BLaER1 treated with 17β-estradiol and CSF1 and Interleukin-3, amounts not matched to agents 10 nM and 100 nM (cell line): ENCODE measurements at regions not wholly inside any gene's neighbourhood (a gene's known extent, or its start where the extent isn't known, plus 50 kb on each side); places are given as distances from the start of the nearest gene placed in this dataset.
"Not testable (repeated sequence)": the region's sequence is repeated elsewhere in the genome, so short reads cannot be mapped to it uniquely, and the experiment has no call there.

Experiments
- H3K27ac ChIP-seq, 11 experiments: shearing (Covaris generic); formaldehyde crosslinking; 2 replicates each; pipeline ENCODE4 v1.8.1; 2022
- H3K27me3 ChIP-seq, 11 experiments: shearing (Covaris generic); formaldehyde crosslinking; 2 replicates each; pipeline ENCODE4 v1.8.1; 2022
- H3K36me3 ChIP-seq, 11 experiments: shearing (Covaris generic); formaldehyde crosslinking; 2 replicates each; pipeline ENCODE4 v1.8.1; 2022
- H3K4me1 ChIP-seq, 10 experiments: shearing (Covaris generic); formaldehyde crosslinking; 2 replicates each; pipeline ENCODE4 v1.8.1; 2022
- H3K4me2 ChIP-seq, 11 experiments: shearing (Covaris generic); formaldehyde crosslinking; 2 replicates each; pipeline ENCODE4 v1.8.1; 2022
- H3K4me3 ChIP-seq, 10 experiments: shearing (Covaris generic); formaldehyde crosslinking; 2 replicates each; pipeline ENCODE4 v1.8.1; 2022
- H3K9ac ChIP-seq, 11 experiments: shearing (Covaris generic); formaldehyde crosslinking; 2 replicates each; pipeline ENCODE4 v1.8.1; 2022
- H3K9me3 ChIP-seq, 11 experiments: shearing (Covaris generic); formaldehyde crosslinking; replicated peaks in 1 of 11; 2 replicates each; pipeline ENCODE4 v1.8.1; 2022
- H4K20me1 ChIP-seq, 11 experiments: shearing (Covaris generic); formaldehyde crosslinking; 2 replicates each; pipeline ENCODE4 v1.8.1; 2022
- Cebpa-rat ChIP-seq, 11 experiments: shearing (Covaris generic); IDR thresholded peaks; 2 replicates each; pipeline ENCODE4 v1.8.1; 2022

DNA sequence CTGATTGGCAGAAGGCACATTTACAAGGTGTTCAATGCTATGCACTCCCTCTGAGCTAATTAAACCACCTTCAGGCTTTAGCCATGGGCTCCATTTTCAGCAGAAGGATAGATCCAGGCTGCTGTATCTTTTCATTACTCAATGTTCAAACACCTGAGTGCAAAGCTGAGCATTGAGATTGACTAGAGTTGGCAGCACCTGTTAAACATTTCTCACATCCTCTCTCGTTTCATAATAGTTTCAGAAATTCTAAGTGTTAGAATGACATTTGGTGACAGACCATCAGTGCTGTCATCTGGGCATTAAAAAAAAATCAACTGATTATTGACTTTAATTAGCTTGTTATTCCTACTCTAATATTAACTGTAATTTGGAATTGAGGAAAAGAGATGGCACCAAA is 187.1 kb upstream of the SEMA3E start:
- H3K27ac ChIP-seq: no peak overlapping the region
- H4K20me1 ChIP-seq: no peaks in the 10 kb centered on the region
- H3K36me3 ChIP-seq: no peaks in the 10 kb centered on the region
- no peak overlapping the region for H3K4me3 ChIP-seq
- no peak for TF ChIP-seq Cebpa-rat (IDR thresholded peaks at IDR 0.05)
- H3K27me3 ChIP-seq: no peaks in the 10 kb centered on the region
- H3K4me2 ChIP-seq: no peak overlapping the region
- H3K9ac ChIP-seq: no peak overlapping the region
- H3K9me3 ChIP-seq: no peaks in the 10 kb centered on the region
- no peaks in the 10 kb centered on the region for H3K4me1 ChIP-seq

DNA sequence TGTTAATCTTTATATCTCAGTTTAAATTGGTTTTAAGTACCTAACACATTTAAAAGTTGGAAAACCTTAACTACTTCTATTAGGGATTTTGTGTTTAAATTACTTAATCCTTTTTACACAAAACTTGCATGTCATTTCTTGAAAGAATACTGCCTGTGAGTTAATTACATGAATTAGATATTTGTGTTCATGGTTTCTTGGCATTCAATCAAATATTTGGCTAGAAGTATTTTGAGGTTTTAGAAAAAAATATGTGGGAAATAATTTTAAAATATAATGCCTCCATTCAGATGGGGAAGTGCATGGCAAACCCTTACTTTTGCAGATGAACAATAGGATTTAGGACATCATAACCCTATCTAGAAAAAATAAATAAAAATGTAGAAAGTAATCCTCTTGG is 186.5 kb upstream of the SEMA3E start:
- H4K20me1 ChIP-seq: no peaks in the 10 kb centered on the region
- H3K27me3 ChIP-seq: no peaks in the 10 kb centered on the region
- H3K36me3 ChIP-seq: no peaks in the 10 kb centered on the region
- no peaks in the 10 kb centered on the region for H3K9me3 ChIP-seq
- H3K4me2 ChIP-seq: no peak overlapping the region
- no peaks in the 10 kb centered on the region for H3K4me1 ChIP-seq
- H3K9ac ChIP-seq: no peak overlapping the region
- no peak for TF ChIP-seq Cebpa-rat (IDR thresholded peaks at IDR 0.05)
- H3K4me3 ChIP-seq: no peak overlapping the region
- H3K27ac ChIP-seq: no peak overlapping the region

DNA sequence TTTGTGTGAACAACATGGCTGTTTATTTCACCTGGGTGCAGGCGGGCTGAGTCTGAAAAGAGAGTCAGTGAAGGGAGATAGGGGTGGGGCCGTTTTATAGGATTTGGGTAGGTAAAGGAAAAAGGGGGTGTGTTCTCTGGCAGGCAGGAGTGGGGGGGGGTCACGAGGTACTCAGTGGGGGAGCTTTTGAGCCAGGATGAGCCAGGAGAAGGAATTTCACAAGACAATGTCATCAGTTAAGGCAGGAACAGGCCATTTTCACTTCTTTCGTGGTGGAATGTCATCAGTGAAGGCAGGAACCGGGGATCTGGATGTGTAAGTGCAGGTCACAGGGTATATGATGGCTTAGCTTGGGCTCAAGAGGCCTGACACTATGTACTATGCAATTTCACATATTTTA is 184.8 kb upstream of the SEMA3E start:
- not testable (repeated sequence) for H4K20me1 ChIP-seq, H3K36me3 ChIP-seq, H3K9me3 ChIP-seq, H3K27me3 ChIP-seq, H3K4me1 ChIP-seq, H3K9ac ChIP-seq, H3K27ac ChIP-seq, H3K4me3 ChIP-seq, H3K4me2 ChIP-seq

DNA sequence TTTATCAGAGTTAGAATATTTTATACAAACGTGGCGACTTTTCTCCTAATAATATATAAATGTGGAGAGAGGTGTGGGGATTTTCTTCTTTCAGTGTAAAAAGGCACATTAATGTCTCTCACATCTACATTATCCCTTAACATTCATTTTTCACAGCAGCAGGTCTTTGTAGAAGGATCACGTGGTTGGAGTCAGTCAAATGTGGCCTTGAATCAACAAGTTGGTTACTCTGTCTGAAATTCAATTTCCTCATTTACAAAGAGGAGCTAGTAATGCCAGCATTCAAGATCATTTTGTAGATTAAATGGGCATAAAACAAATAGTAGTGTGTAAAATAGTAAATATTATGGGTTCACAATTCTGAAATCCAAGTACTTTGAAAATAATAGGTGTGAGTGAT is 183.1 kb upstream of the SEMA3E start:
- no peak overlapping the region for H3K4me3 ChIP-seq
- no peak overlapping the region for H3K4me2 ChIP-seq
- TF ChIP-seq Cebpa-rat (IDR thresholded peaks at IDR 0.05): no peak

DNA sequence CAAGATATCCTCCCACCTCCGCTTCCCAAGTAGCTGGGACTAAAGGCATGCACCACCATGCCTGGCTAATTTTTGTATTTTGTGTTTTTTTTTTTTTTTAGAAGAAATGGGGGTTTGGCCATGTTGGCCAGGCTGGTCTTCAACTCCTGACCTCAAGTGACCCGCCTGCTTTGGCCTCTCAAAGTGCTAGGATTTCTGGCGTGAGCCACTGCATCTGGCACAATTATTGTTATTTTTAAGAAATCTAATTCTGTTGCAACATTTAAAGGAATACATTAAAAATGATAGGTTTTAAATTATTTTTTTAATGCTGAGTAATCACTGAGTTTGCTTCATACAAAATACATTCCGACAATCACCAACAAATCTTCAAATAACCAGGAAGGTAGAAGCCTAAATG is 178.1 kb upstream of the SEMA3E start:
- Histone ChIP-seq H3K9ac (no peak overlapping the region), H3K36me3 (no peaks in the 10 kb centered on the region), H4K20me1 (no peaks in the 10 kb centered on the region), H3K4me2 (no peak overlapping the region), H3K4me3 (no peak overlapping the region), H3K9me3 (no peaks in the 10 kb centered on the region), H3K27ac (no peak overlapping the region), H3K27me3 (no peaks in the 10 kb centered on the region), H3K4me1 (no peaks in the 10 kb centered on the region)
- TF ChIP-seq Cebpa-rat (IDR thresholded peaks at IDR 0.05): no peak

More for the DNA sequence above, 183.1 kb upstream of the SEMA3E start:
- H4K20me1 ChIP-seq: no peaks in the 10 kb centered on the region
- H3K27me3 ChIP-seq: no peaks in the 10 kb centered on the region
- no peaks in the 10 kb centered on the region for H3K4me1 ChIP-seq
- no peak overlapping the region for H3K9ac ChIP-seq
- no peaks in the 10 kb centered on the region for H3K9me3 ChIP-seq
- H3K27ac ChIP-seq: no peak overlapping the region
- H3K36me3 ChIP-seq: no peaks in the 10 kb centered on the region

DNA sequence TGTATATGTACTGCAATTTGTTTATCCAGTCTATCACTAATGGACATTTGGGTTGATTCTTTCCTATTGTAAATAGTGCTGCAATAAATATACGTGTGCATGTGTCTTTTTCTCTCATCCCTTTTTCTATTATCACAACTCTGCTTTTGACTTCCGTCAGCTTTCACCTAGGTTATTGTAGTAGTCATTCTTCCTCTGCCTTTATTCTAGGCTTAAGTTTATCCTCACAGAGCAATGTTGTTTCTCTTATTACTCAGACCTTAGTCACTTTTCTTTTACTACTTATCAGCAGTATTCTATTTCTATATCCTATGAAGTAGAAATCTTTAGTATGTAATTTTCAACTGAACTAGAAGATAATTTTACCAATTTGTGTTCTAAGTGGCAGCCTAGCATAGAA is 175.3 kb upstream of the SEMA3E start:
- no peaks in the 10 kb centered on the region for H3K36me3 ChIP-seq
- H4K20me1 ChIP-seq: no peaks in the 10 kb centered on the region
- no peak overlapping the region for H3K4me3 ChIP-seq
- no peak overlapping the region for H3K9ac ChIP-seq
- no peaks in the 10 kb centered on the region for H3K4me1 ChIP-seq
- H3K27ac ChIP-seq: no peak overlapping the region
- H3K4me2 ChIP-seq: no peak overlapping the region
- H3K27me3 ChIP-seq: no peaks in the 10 kb centered on the region
- no peaks in the 10 kb centered on the region for H3K9me3 ChIP-seq
- TF ChIP-seq Cebpa-rat (IDR thresholded peaks at IDR 0.05): no peak

DNA sequence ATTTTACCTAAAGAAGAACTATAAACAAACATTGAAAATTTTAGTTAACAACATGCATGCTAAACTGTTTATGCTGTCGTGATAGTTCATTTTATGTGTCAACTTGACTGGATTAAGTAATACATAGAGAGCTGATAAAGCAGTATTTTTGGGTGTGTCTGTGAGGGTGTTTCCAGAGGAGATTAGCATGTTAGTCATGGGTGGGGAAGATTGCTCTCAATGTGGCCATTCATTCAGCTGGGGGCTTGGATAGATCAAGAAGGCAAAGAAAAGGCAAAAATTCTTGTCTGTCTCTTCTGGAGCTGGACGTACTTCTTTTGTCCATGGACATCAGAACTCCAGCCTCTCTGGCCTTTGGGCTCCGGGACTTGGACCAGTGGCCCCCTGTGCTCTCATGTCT is 172.9 kb upstream of the SEMA3E start:
- no peak overlapping the region for H3K4me3 ChIP-seq
- no peaks in the 10 kb centered on the region for H4K20me1 ChIP-seq
- H3K9me3 ChIP-seq: no peaks in the 10 kb centered on the region
- TF ChIP-seq Cebpa-rat (IDR thresholded peaks at IDR 0.05): no peak
- no peak overlapping the region for H3K9ac ChIP-seq
- no peaks in the 10 kb centered on the region for H3K27me3 ChIP-seq
- H3K36me3 ChIP-seq: no peaks in the 10 kb centered on the region
- no peaks in the 10 kb centered on the region for H3K4me1 ChIP-seq
- no peak overlapping the region for H3K27ac ChIP-seq
- no peak overlapping the region for H3K4me2 ChIP-seq

DNA sequence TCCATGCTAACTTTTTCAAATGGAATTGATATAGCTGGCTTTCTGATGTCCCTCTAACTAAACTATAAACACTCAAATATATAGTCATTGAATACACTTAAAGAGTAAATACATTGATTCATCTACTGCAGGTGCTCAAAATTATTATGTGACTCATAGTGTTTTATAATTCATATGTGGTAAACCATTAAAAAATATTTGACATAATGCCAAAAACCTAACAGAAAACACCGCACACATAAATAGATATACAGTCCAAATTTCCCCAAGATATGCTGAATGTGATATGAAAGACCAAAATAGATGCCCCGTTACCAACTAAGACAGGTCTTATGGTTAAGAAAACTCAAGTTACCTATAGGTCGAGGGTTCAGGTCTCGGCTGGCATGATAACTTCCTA is 171.7 kb upstream of the SEMA3E start:
- Histone ChIP-seq H3K36me3 (no peaks in the 10 kb centered on the region), H3K4me2 (no peak overlapping the region), H4K20me1 (no peaks in the 10 kb centered on the region), H3K27me3 (no peaks in the 10 kb centered on the region), H3K4me1 (no peaks in the 10 kb centered on the region), H3K4me3 (no peak overlapping the region), H3K9ac (no peak overlapping the region), H3K27ac (no peak overlapping the region), H3K9me3 (no peaks in the 10 kb centered on the region)
- TF ChIP-seq Cebpa-rat (IDR thresholded peaks at IDR 0.05): no peak

DNA sequence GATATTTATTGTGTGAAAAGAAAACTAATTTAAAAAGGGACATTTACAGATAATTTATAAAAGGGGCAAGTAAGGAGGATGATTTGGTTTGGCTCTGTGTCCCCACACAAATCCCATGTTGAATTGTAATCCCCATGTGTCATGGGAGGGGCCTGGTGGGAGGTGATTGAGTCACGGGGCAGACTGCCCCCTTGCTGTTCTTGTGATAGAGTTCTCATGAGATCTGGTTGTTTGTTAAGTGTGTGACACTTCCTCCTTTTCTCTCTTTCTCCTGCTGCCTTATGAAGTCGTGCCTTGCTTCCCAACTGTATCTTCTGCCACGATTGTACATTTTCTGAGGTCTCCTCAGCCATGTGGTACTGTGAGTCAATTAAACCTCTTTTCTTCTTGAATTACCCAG is 171.0 kb upstream of the SEMA3E start:
- H3K27me3 ChIP-seq: no peaks in the 10 kb centered on the region
- H4K20me1 ChIP-seq: no peaks in the 10 kb centered on the region
- no peaks in the 10 kb centered on the region for H3K4me1 ChIP-seq
- TF ChIP-seq Cebpa-rat (IDR thresholded peaks at IDR 0.05): no peak
- H3K36me3 ChIP-seq: no peaks in the 10 kb centered on the region
- H3K4me2 ChIP-seq: no peak overlapping the region
- H3K9ac ChIP-seq: no peak overlapping the region
- H3K27ac ChIP-seq: no peak overlapping the region
- H3K4me3 ChIP-seq: no peak overlapping the region
- H3K9me3 ChIP-seq: no peaks in the 10 kb centered on the region

DNA sequence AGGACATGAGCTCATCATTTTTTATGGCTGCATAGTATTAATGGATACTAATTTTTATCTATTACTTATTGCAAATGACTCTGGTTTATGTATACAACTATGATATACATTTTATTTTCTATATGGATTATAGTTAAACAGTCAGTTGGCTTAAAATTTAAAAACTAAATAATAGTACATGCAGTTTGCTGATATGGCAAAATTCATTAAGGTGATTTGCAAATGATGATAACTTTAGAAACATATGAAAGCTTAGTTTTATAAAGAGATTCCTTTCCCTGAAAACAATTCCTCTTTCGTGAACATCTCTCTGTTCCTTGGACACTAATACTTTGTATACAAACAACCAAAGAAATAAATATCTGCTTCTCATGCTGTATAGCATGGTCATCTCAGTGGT is 165.5 kb upstream of the SEMA3E start:
- H3K9me3 ChIP-seq: peaks cover 0 to 7% (median 0%) of the 10 kb centered on the region in 11 experiments; a peak in 2 of 22 replicates
- H3K27ac ChIP-seq: no peak overlapping the region
- H3K36me3 ChIP-seq: no peaks in the 10 kb centered on the region
- H3K9ac ChIP-seq: no peak overlapping the region
- no peaks in the 10 kb centered on the region for H4K20me1 ChIP-seq
- H3K4me2 ChIP-seq: no peak overlapping the region
- no peak for TF ChIP-seq Cebpa-rat (IDR thresholded peaks at IDR 0.05)
- H3K4me3 ChIP-seq: no peak overlapping the region
- H3K27me3 ChIP-seq: no peaks in the 10 kb centered on the region
- H3K4me1 ChIP-seq: no peaks in the 10 kb centered on the region

DNA sequence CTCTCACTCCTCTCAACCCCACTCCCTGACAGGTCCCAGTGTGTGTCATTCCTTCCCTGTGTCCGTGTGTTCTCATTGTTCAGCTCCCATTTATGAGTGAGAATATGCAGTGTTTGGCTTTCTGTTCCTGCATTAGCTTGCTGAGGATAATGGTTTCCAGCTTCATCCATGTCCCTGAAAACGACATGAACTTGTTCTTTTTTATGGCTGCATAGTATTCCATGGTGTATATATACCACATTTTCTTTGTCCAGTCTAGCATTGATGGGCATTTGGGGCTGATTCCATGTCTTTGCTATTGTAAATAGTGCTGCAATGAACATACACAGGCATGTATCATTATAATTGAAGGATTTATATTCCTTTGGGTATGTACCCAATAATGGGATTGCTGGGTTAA is 163.6 kb upstream of the SEMA3E start:
- H4K20me1 ChIP-seq, H3K4me3 ChIP-seq, H3K9me3 ChIP-seq, H3K27ac ChIP-seq, H3K27me3 ChIP-seq, H3K4me1 ChIP-seq, H3K4me2 ChIP-seq, H3K36me3 ChIP-seq, H3K9ac ChIP-seq: not testable (repeated sequence)
